OCI-LY7 (cell line): ENCODE measurements at regions not wholly inside any gene's neighbourhood (a gene's known extent, or its start where the extent isn't known, plus 50 kb on each side); places are given as distances from the start of the nearest gene placed in this dataset.

Experiments used
- CTCF ChIP-seq: fragments of 200-600 bp; sonication (generic); conservative IDR thresholded peaks from 2 replicates; pipeline ENCODE4 v1.5.1; 2014; ENCODE audit warnings: mild to moderate bottlenecking, antibody characterized with exemption, low read length, moderate library complexity, mixed read lengths
- EZH2phosphoT487 ChIP-seq: fragments of 200-600 bp; sonication (generic); IDR thresholded peaks from 2 replicates; pipeline ENCODE4 v1.6.1; 2018; ENCODE audit warnings: low read depth, borderline replicate concordance, mild to moderate bottlenecking, mixed run types, antibody characterized with exemption, low read length, moderate library complexity, mixed read lengths

GRCh38 chr9:118422508-118422907 lies 718.3 kb downstream of the TLR4 start:
- TF ChIP-seq CTCF (no peak), EZH2phosphoT487 (no peak)
